RWPE2 (cell line): ENCODE measurements at regions not wholly inside any gene's neighbourhood (a gene's known extent, or its start where the extent isn't known, plus 50 kb on each side); places are given as distances from the start of the nearest gene placed in this dataset.

Experiments
- ATAC-seq: fragments of 200-7000 bp; cut with Tn5 transposase; 3 replicates; pipeline ENCODE4 v1.9.1; 2021; ENCODE audit warnings: low read depth
- DNase-seq: peaks from one replicate; pipeline ENCODE4 v3.0.0-alpha.2; 2020; ENCODE audit warnings: low spot score
- H3K27ac ChIP-seq: fragments of 450-650 bp; 2 replicates; pipeline ENCODE4 v1.5.1; 2017; ENCODE audit warnings: mild to moderate bottlenecking; ENCODE audit not compliant: poor library complexity, severe bottlenecking
- H3K27me3 ChIP-seq: fragments of 250-450 bp; sonication (Bioruptor Pico); 2 replicates; pipeline ENCODE4 v1.5.1; 2021; ENCODE audit warnings: mild to moderate bottlenecking, moderate library complexity; ENCODE audit not compliant: insufficient read depth, poor library complexity, severe bottlenecking
- H3K36me3 ChIP-seq: fragments of 250-450 bp; sonication (Bioruptor Pico); 2 replicates; pipeline ENCODE4 v1.5.1; 2020; ENCODE audit warnings: low read depth, mild to moderate bottlenecking, moderate library complexity
- H3K4me1 ChIP-seq: fragments of 250-450 bp; sonication (Bioruptor Pico); 2 replicates; pipeline ENCODE4 v1.5.1; 2021; ENCODE audit warnings: mild to moderate bottlenecking, moderate library complexity; ENCODE audit not compliant: insufficient read depth, poor library complexity, severe bottlenecking
- H3K4me3 ChIP-seq: fragments of 250-450 bp; sonication (Bioruptor Pico); 2 replicates; pipeline ENCODE4 v1.5.1; 2021; ENCODE audit warnings: mild to moderate bottlenecking, moderate library complexity; ENCODE audit not compliant: severe bottlenecking
- H3K9me3 ChIP-seq: fragments of 250-450 bp; sonication (Bioruptor Pico); 2 replicates; pipeline ENCODE4 v1.5.1; 2021; ENCODE audit warnings: mild to moderate bottlenecking, moderate library complexity; ENCODE audit not compliant: severe bottlenecking
- TF ChIP-seq, protein P1 (sequence below): fragments of 450-650 bp; IDR thresholded peaks from one replicate; pipeline ENCODE4 v1.5.1; 2017; ENCODE audit warnings: mild to moderate bottlenecking, moderate library complexity; ENCODE audit not compliant: poor library complexity, severe bottlenecking

DNA sequence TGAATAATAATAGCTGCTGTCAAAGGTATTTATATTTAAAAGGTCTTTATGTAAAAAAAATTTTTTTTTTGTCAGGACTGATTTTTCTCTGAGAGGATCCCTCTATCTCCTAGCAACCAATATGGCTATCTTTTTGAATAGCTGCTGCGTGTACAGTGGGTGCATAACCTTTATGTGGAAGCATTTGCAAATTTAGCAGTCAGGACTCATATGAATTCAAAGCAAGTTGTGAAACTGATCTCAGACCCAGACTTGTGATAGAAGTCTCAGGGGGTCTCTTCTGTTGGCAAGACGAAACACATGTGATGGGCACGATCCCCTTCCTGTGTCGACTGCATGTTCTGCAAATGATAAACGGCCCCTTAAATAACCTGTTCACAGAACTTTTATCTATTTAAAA is 114.1 kb upstream of the ARGLU1 start:
- Histone ChIP-seq H3K27ac (no peak overlapping the region), H3K9me3 (no peaks in the 10 kb centered on the region), H3K4me1 (no peaks in the 10 kb centered on the region), H3K27me3 (peaks cover 9% of the 10 kb centered on the region), H3K4me3 (no peak overlapping the region), H3K36me3 (no peaks in the 10 kb centered on the region)
- TF ChIP-seq, protein P1, sequence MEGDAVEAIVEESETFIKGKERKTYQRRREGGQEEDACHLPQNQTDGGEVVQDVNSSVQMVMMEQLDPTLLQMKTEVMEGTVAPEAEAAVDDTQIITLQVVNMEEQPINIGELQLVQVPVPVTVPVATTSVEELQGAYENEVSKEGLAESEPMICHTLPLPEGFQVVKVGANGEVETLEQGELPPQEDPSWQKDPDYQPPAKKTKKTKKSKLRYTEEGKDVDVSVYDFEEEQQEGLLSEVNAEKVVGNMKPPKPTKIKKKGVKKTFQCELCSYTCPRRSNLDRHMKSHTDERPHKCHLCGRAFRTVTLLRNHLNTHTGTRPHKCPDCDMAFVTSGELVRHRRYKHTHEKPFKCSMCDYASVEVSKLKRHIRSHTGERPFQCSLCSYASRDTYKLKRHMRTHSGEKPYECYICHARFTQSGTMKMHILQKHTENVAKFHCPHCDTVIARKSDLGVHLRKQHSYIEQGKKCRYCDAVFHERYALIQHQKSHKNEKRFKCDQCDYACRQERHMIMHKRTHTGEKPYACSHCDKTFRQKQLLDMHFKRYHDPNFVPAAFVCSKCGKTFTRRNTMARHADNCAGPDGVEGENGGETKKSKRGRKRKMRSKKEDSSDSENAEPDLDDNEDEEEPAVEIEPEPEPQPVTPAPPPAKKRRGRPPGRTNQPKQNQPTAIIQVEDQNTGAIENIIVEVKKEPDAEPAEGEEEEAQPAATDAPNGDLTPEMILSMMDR = no peak
- ATAC-seq (no peak), DNase-seq (no peak)

DNA sequence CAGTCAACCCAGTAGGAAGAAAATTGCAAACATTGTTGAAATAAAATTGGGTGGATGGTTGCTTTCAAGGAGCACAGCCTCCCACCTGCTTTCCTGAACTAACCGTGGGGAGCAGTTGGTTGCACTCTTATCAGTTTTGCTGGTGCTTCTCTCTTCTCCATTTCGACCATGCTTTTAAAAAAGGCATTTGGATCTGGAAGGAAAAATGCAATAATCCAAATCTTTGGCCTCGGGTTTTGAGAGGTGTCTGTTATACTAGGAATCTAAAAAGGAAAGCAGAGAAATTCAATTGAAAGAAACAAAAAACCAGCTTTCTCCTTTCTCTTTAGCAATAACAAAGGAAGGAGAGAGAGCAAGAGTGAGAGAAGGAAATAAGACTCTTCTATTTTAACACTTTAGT is 113.6 kb upstream of the ARGLU1 start:
- Histone ChIP-seq H3K4me1 (no peaks in the 10 kb centered on the region), H3K9me3 (no peaks in the 10 kb centered on the region), H3K27ac (no peak overlapping the region), H3K27me3 (peaks cover 9% of the 10 kb centered on the region), H3K4me3 (no peak overlapping the region), H3K36me3 (no peaks in the 10 kb centered on the region)
- ATAC-seq = no peak
- TF ChIP-seq, protein P1 = no peak
- no peak for DNase-seq

DNA sequence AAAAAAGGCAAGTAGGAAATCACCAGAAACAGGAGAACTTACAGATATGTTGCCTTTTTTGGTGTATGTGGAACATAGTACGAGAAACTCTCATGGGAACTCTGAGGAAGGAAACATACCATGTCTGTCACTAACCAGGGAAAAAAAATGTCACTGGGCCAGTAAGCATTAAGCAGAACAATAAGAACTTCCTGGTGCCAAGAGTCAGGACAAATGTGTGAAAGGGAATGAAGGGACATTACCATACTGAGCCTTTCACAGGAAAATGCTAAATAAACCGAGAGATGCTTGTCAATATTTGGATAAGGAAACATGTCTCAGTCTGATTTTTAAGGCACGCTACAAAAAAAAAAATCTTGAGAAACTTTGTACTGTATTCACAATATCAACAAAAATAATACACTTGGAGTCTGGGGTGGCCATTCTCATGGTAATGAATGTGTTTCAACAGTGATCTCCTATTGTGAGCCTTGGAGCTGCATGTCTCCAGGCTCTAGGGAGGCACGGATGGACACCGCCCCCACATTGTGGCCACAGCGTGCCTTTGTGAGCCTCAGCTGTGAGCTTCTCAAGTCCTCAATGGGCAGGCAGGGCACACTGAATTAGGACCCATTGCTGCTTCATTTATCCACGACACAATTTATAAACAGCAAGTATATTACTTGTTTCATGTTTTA is 113.0 kb upstream of the ARGLU1 start:
- Histone ChIP-seq H3K4me1 (no peaks in the 10 kb centered on the region), H3K27ac (no peak overlapping the region), H3K9me3 (no peaks in the 10 kb centered on the region), H3K36me3 (no peaks in the 10 kb centered on the region), H3K27me3 (peaks cover 7% of the 10 kb centered on the region), H3K4me3 (no peak overlapping the region)
- no peak for DNase-seq
- TF ChIP-seq, protein P1 = no peak
- ATAC-seq = no peak

DNA sequence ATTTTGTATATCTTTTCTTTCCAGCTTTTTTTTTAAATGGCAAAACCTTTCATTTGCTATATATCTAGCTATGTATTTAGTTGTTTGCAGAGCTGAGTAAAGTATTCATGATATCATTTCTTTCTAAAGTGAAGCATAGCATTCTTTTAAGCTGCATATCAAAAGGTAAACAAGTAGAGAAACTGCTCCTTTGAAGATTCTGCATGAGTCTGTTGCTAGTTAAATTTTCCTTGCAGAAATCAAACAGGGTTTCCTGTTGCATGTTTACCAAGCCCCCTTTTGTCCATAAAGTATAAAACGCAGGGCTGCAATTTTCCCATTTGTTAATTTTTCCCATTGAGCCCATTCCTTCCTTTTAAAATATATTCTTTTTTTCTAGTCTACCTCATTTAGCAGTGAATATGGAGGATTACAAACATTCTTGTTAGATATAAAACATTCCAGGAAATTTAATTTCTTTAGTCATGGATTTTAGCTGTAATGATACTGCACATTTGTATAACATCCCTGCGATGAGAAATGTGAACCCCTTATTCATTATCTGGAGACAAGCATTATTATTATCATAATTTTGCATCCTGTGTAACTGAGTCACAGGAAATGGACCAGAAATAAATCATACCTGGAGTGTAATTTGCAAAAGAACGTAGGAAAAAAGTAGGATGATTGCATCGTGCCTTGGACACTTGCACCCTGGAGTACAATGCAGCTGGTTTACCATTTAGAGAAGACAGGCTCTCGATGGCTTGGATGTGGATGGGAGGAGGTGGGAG is 110.9 kb upstream of the ARGLU1 start:
- no peak overlapping the region for H3K4me3 ChIP-seq
- TF ChIP-seq, protein P1 = no peak

DNA sequence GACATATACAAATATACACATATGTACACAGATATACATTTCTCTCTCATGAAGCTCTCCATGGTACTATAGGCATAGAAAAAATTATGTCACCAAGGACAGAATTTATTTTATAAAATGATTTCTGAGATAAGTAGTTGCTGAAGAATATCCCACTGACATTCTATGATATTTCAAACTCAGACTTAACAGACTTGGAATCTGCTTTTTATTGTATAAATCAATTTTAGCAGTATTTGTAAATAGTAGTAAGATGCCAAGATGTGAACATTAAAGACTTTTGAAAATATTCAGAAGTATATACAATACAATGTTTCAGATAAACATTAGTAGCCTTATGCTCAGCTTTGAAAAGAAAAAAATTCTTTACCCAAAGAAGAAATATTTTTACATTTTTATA is 107.4 kb upstream of the ARGLU1 start:
- H3K4me3 ChIP-seq = no peak overlapping the region
- TF ChIP-seq, protein P1 = no peak
- DNase-seq (no peak), ATAC-seq (no peak)
- no peaks in the 10 kb centered on the region for H3K4me1 ChIP-seq
- H3K9me3 ChIP-seq = no peaks in the 10 kb centered on the region
- H3K27ac ChIP-seq = no peak overlapping the region
- peaks cover 10% of the 10 kb centered on the region for H3K27me3 ChIP-seq
- no peaks in the 10 kb centered on the region for H3K36me3 ChIP-seq

More for the DNA sequence above, 110.9 kb upstream of the ARGLU1 start:
- no peak for DNase-seq
- Histone ChIP-seq H3K9me3 (no peaks in the 10 kb centered on the region), H3K27ac (no peak overlapping the region), H3K36me3 (no peaks in the 10 kb centered on the region), H3K27me3 (no peaks in the 10 kb centered on the region), H3K4me1 (no peaks in the 10 kb centered on the region)
- ATAC-seq = no peak
